HG03521 (cell line): ENCODE measurements at regions not wholly inside any gene's neighbourhood (a gene's known extent, or its start where the extent isn't known, plus 50 kb on each side); places are given as distances from the start of the nearest gene placed in this dataset.
"Not testable (repeated sequence)": the region's sequence is repeated elsewhere in the genome, so short reads cannot be mapped to it uniquely, and the experiment has no call there.

ENCODE experiments used
- ATAC-seq: cut with Tn5 transposase; IDR thresholded peaks from one replicate; pipeline ENCODE4 v1.9.1; 2021; ENCODE audit warnings: mild to moderate bottlenecking, moderate library complexity; ENCODE audit not compliant: unreplicated experiment

- ATAC-seq, result no peak
Observed at GRCh38 chr2:82498777-82499443, 1960.2 kb downstream of the SUCLG1 start.

- ATAC-seq, result no peak
Observed at GRCh38 chr2:82494739-82495138, 1964.3 kb downstream of the SUCLG1 start.

- ATAC-seq, result no peak
Observed at GRCh38 chr2:82491591-82491990, 1967.5 kb downstream of the SUCLG1 start.

GRCh38 chr2:82487354-82487753 is 1971.7 kb downstream of the SUCLG1 start:
- ATAC-seq, result no peak

- no peak for ATAC-seq
Observed at GRCh38 chr2:82485701-82486100, 1973.4 kb downstream of the SUCLG1 start.

GRCh38 chr2:82481207-82481606 is 1977.9 kb downstream of the SUCLG1 start:
- ATAC-seq, result no peak

GRCh38 chr2:82478641-82479040 is 1980.4 kb downstream of the SUCLG1 start:
- ATAC-seq, result no peak

- ATAC-seq, result no peak
Observed at GRCh38 chr2:82476094-82476493, 1983.0 kb downstream of the SUCLG1 start.

GRCh38 chr2:82428251-82428650 is 2030.8 kb downstream of the SUCLG1 start:
- ATAC-seq, result no peak

- no peak for ATAC-seq
Observed at GRCh38 chr2:82412021-82412420, 2047.1 kb downstream of the SUCLG1 start.

GRCh38 chr2:82411071-82411470 is 2048.0 kb downstream of the SUCLG1 start:
- no peak for ATAC-seq

- no peak for ATAC-seq
Observed at GRCh38 chr2:82395531-82395930, 2063.5 kb downstream of the SUCLG1 start.

GRCh38 chr2:82391386-82391785 is 2067.7 kb downstream of the SUCLG1 start:
- ATAC-seq, result no peak

- no peak for ATAC-seq
Observed at GRCh38 chr2:82355622-82356021, 2051.1 kb upstream of the LRRTM1 start.

- ATAC-seq, result no peak
Observed at GRCh38 chr2:82345910-82346309, 2041.4 kb upstream of the LRRTM1 start.

- ATAC-seq, result no peak
Observed at GRCh38 chr2:82344670-82345069, 2040.1 kb upstream of the LRRTM1 start.

GRCh38 chr2:82342356-82342755 is 2037.8 kb upstream of the LRRTM1 start:
- ATAC-seq, result no peak

- no peak for ATAC-seq
Observed at GRCh38 chr2:82340578-82341053, 2036.1 kb upstream of the LRRTM1 start.

GRCh38 chr2:82339805-82340204 is 2035.3 kb upstream of the LRRTM1 start:
- no peak for ATAC-seq

GRCh38 chr2:82333697-82334096 is 2029.1 kb upstream of the LRRTM1 start:
- ATAC-seq, result no peak

GRCh38 chr2:82330155-82330554 is 2025.6 kb upstream of the LRRTM1 start:
- ATAC-seq, result no peak

GRCh38 chr2:82326180-82326767 is 2021.7 kb upstream of the LRRTM1 start:
- not testable (repeated sequence) for ATAC-seq

GRCh38 chr2:82320296-82320695 is 2015.7 kb upstream of the LRRTM1 start:
- ATAC-seq, result no peak
